H7 (cell line): ENCODE measurements at regions not wholly inside any gene's neighbourhood (a gene's known extent, or its start where the extent isn't known, plus 50 kb on each side); places are given as distances from the start of the nearest gene placed in this dataset.
"Not testable (repeated sequence)": the region's sequence is repeated elsewhere in the genome, so short reads cannot be mapped to it uniquely, and the experiment has no call there.

Source experiments
- DNase-seq: peaks from one replicate; pipeline ENCODE4 v3.0.0; 2012
- H3K27me3 ChIP-seq: 2 replicates; pipeline ENCODE4 v1.6.0; 2011; ENCODE audit warnings: mild to moderate bottlenecking, low read length; ENCODE audit not compliant: control insufficient read depth, insufficient read depth
- H3K36me3 ChIP-seq: replicated peaks from 2 replicates; pipeline ENCODE4 v1.5.1; 2011; ENCODE audit warnings: low read length; ENCODE audit not compliant: control insufficient read depth, insufficient read depth
- H3K4me3 ChIP-seq: 2 replicates; pipeline ENCODE4 v1.5.1; 2011; ENCODE audit warnings: low read depth, mild to moderate bottlenecking, control low read depth, low read length, moderate library complexity; ENCODE audit not compliant: insufficient read depth

- no peak overlapping the region for H3K4me3 ChIP-seq
- DNase-seq: no peak
- H3K27me3 ChIP-seq: no peaks in the 10 kb centered on the region
- H3K36me3 ChIP-seq: no peaks in the 10 kb centered on the region
Measured at GRCh38 chr6:66126358-66126757, 419.3 kb upstream of the EYS start.

DNA sequence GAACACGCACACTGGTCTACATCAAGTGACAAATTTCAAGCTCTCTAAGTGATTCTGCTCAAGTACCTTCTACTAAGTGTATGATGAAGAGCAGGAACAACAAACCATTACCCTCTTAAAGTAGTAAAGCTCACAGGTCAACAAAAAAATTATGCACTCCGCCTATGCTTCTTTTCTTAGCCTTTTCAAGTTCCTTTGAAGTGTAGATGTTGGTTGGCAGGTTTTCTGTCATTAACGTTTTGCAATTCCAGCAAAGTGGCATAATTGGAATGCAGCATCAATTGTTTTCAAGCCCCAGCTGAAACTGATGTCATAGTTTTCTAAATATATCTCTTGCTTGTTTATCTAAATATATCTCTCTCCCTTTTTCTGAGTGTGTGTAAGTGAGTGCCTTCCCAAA, 396.9 kb upstream of the EYS start:
- no peaks in the 10 kb centered on the region for H3K36me3 ChIP-seq
- no peaks in the 10 kb centered on the region for H3K27me3 ChIP-seq
- DNase-seq: no peak
- H3K4me3 ChIP-seq: no peak overlapping the region

- no peak overlapping the region for H3K4me3 ChIP-seq
- no peaks in the 10 kb centered on the region for H3K36me3 ChIP-seq
- H3K27me3 ChIP-seq: no peaks in the 10 kb centered on the region
- DNase-seq: no peak
Measured at GRCh38 chr6:66103354-66103753, 396.3 kb upstream of the EYS start.

- no peak for DNase-seq
- Histone ChIP-seq H3K36me3 (no peaks in the 10 kb centered on the region), H3K4me3 (no peak overlapping the region), H3K27me3 (no peaks in the 10 kb centered on the region)
Measured at GRCh38 chr6:66096679-66097078, 389.7 kb upstream of the EYS start.

GRCh38 chr6:66094615-66095014, 387.6 kb upstream of the EYS start:
- no peaks in the 10 kb centered on the region for H3K36me3 ChIP-seq
- H3K4me3 ChIP-seq: no peak overlapping the region
- H3K27me3 ChIP-seq: no peaks in the 10 kb centered on the region
- DNase-seq: no peak

GRCh38 chr6:66092306-66092705, 385.3 kb upstream of the EYS start:
- H3K27me3 ChIP-seq, H3K4me3 ChIP-seq, DNase-seq, H3K36me3 ChIP-seq: not testable (repeated sequence)

GRCh38 chr6:66086532-66086931, 379.5 kb upstream of the EYS start:
- Histone ChIP-seq H3K36me3 (no peaks in the 10 kb centered on the region), H3K4me3 (no peak overlapping the region), H3K27me3 (no peaks in the 10 kb centered on the region)
- DNase-seq: no peak

DNA sequence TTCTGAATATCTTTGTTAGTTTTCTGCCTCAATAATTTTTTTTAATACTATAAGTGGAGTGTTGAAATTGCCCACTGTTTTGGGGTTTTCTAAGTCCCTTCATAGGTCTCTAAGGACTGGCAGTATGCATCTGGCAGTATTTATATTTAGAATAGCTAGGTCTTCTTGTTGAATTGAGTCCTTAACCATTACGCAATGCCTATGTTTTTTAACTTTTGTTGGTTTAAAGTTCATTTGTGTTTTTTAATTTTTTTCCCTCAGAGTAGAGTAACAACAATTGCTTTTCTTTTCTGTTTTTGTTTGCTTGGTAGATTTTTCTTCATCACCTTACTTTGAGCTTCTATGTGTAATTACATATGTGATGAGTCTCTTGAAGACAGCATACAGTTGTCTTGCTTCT, 375.9 kb upstream of the EYS start:
- Histone ChIP-seq H3K27me3 (no peaks in the 10 kb centered on the region), H3K4me3 (no peak overlapping the region), H3K36me3 (no peaks in the 10 kb centered on the region)
- DNase-seq: no peak

GRCh38 chr6:66068907-66069306, 361.9 kb upstream of the EYS start:
- H3K27me3 ChIP-seq: no peaks in the 10 kb centered on the region
- DNase-seq: no peak
- H3K36me3 ChIP-seq: no peaks in the 10 kb centered on the region
- H3K4me3 ChIP-seq: no peak overlapping the region

GRCh38 chr6:66068033-66068432, 361.0 kb upstream of the EYS start:
- Histone ChIP-seq H3K27me3 (no peaks in the 10 kb centered on the region), H3K36me3 (no peaks in the 10 kb centered on the region), H3K4me3 (no peak overlapping the region)
- no peak for DNase-seq

DNA sequence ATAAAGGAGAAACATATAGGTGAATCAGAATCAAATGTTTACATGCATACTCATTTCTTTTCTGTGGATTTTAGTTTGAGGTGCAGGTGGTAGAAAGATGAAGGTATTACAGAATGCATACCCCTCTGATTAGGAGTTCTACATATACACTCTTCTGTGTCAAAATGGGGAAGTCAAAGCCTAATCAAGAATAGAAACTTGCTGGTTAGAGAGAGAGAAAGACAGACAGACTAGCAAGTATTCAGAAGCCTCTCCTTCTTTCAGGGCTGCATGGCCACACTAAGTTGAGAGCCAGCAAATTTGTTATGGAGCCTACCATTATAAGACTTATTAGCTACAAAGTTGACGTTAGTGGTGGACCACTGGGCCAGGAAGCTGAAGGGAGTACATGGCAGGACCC, 358.3 kb upstream of the EYS start:
- H3K36me3 ChIP-seq: no peaks in the 10 kb centered on the region
- no peak for DNase-seq
- H3K4me3 ChIP-seq: no peak overlapping the region
- H3K27me3 ChIP-seq: no peaks in the 10 kb centered on the region

DNA sequence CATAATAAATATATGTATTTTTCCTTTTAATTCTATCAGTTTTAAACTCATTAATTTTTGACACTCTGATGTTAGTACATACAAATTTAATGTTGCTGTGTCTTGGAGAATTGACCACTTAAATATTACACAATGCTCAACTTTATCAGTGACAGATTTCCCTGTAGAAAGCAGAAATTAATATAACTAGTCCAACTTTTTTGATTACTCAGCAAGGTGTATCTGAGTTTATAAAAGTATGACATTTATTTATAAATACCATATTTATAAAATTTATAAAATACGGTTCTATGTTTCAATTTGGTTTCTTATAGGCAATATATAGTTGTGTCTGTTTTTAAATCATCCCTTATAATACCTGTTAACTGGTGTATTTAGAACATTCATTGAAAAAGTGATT, 350.0 kb upstream of the EYS start:
- Histone ChIP-seq H3K27me3 (no peaks in the 10 kb centered on the region), H3K36me3 (no peaks in the 10 kb centered on the region), H3K4me3 (no peak overlapping the region)
- no peak for DNase-seq

- no peaks in the 10 kb centered on the region for H3K36me3 ChIP-seq
- no peak overlapping the region for H3K4me3 ChIP-seq
- no peak for DNase-seq
- H3K27me3 ChIP-seq: no peaks in the 10 kb centered on the region
Measured at GRCh38 chr6:66054967-66055366, 347.9 kb upstream of the EYS start.

DNA sequence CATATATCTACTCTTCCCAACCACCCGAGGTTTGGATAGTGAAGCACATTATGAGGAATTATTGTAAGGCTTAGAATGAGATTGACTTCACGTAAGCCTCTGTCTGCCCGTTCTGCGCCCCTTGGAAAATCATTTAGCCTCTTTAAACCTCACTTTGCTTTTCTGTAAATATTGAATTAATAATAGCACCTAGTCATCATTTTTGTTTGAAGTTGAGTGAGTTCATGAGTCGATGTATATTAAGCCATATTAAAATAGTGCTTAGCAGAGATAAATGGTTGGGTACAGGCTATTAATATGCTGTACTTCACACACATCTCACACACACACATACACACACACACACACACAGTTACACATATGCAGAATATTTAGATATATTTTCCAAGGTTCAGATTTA, 344.8 kb upstream of the EYS start:
- H3K4me3 ChIP-seq: no peak overlapping the region
- no peaks in the 10 kb centered on the region for H3K36me3 ChIP-seq
- no peak for DNase-seq
- H3K27me3 ChIP-seq: no peaks in the 10 kb centered on the region

- Histone ChIP-seq H3K27me3 (no peaks in the 10 kb centered on the region), H3K36me3 (no peaks in the 10 kb centered on the region), H3K4me3 (no peak overlapping the region)
- DNase-seq: no peak
Measured at GRCh38 chr6:66048684-66049474, 341.9 kb upstream of the EYS start.

GRCh38 chr6:66032626-66033025, 325.6 kb upstream of the EYS start:
- DNase-seq: no peak
- H3K27me3 ChIP-seq: no peaks in the 10 kb centered on the region
- no peaks in the 10 kb centered on the region for H3K36me3 ChIP-seq
- no peak overlapping the region for H3K4me3 ChIP-seq
